K562 (cell line): ENCODE measurements at regions not wholly inside any gene's neighbourhood (a gene's known extent, or its start where the extent isn't known, plus 50 kb on each side); places are given as distances from the start of the nearest gene placed in this dataset.

Experiments used
- ATAC-seq: fragments of 200-7000 bp; cut with Tn5 transposase; 3 replicates; pipeline ENCODE4 v1.9.1; 2020; ENCODE audit warnings: moderate library complexity
- BruUV-seq: library from RNA; stranded (reverse); fragments of 400-500 nt; replicated peaks from 2 replicates; lab custom pipeline; 2021; lab: Mats Ljungman, UMichigan
- CTCF ChIA-PET: fragments of 300-600 bp; formaldehyde crosslinking; extraction: SDS; loops from one replicate; lab custom pipeline; 2021; ENCODE audit warnings: low intra/inter-chr PET ratio; lab: Yijun Ruan, JAX
- POLR2A ChIA-PET: fragments of 300-600, 350-650 bp; sonication (Branson Sonifier 250); formaldehyde crosslinking; extraction: SDS; loops from one replicate; lab custom pipeline; 2021; ENCODE audit warnings: antibody characterized with exemption, inconsistent platforms; lab: Yijun Ruan, JAX
- DNase-seq, 4 experiments: peaks; one replicate each; pipeline versions ENCODE4 v3.0.0 to v3.0.0-alpha.2; 2011 to 2018; ENCODE audit warnings: low spot score in 3 of 4, mixed read lengths in 3 of 4; ENCODE audit errors: extremely low read depth in 1 of 4
- FAIRE-seq: peaks from 2 replicates; lab custom pipeline; 2011; peaks lifted over from hg19 to GRCh38; lab: Jason Lieb, UNC
- H2AFZ ChIP-seq: 2 replicates; pipeline ENCODE4 v1.6.0; 2011; ENCODE audit warnings: low read depth, low read length, control low read depth, inconsistent platforms
- H3K27ac ChIP-seq: fragments of 200-600 bp; 3 replicates; pipeline ENCODE4 v1.8.0; 2011; ENCODE audit warnings: low read depth, mild to moderate bottlenecking, control low read depth, inconsistent platforms, low read length, moderate library complexity, mixed read lengths; ENCODE audit errors: extremely low read depth
- H3K27me3 ChIP-seq, 2 experiments: fragments of 300-600 bp in 1 of 2; 2 replicates in 1 of 2; 3 replicates in 1 of 2; pipeline versions ENCODE4 v1.6.0 to v1.8.0; 2011; ENCODE audit warnings: inconsistent platforms in 2 of 2, low read length in 2 of 2, mild to moderate bottlenecking in 1 of 2, mixed read lengths in 1 of 2, moderate library complexity in 1 of 2; ENCODE audit not compliant: control insufficient read depth in 2 of 2, insufficient read depth in 2 of 2
- H3K36me3 ChIP-seq: fragments of 300-600 bp; 3 replicates; pipeline ENCODE4 v1.8.0; 2011; ENCODE audit warnings: mild to moderate bottlenecking, low read length, inconsistent platforms; ENCODE audit not compliant: control insufficient read depth, insufficient read depth
- H3K4me1 ChIP-seq, 2 experiments: fragments of 200-600 bp in 1 of 2; replicated peaks in 1 of 2; 2 replicates in 1 of 2; 3 replicates in 1 of 2; pipeline versions ENCODE4 v1.5.1 to v1.8.0; 2011; ENCODE audit warnings: inconsistent platforms in 2 of 2, low read length in 2 of 2, mild to moderate bottlenecking in 1 of 2, mixed read lengths in 1 of 2, moderate library complexity in 1 of 2; ENCODE audit not compliant: control insufficient read depth in 2 of 2, insufficient read depth in 2 of 2
- H3K4me2 ChIP-seq: 2 replicates; pipeline ENCODE4 v1.6.1; 2011; ENCODE audit warnings: low read length, control low read depth, inconsistent platforms, mixed read lengths; ENCODE audit not compliant: insufficient read depth
- H3K4me3 ChIP-seq: fragments of 200-600 bp; sonication (generic), shearing (Covaris generic); 2 replicates; pipeline ENCODE4 v1.5.1; 2016; ENCODE audit warnings: control low read depth, inconsistent platforms
- H3K79me2 ChIP-seq: fragments of 200-600 bp; 3 replicates; pipeline ENCODE4 v1.8.0; 2011; ENCODE audit warnings: low read length, inconsistent platforms; ENCODE audit not compliant: control insufficient read depth, insufficient read depth
- H3K9ac ChIP-seq, 2 experiments: 2 replicates each; pipeline versions ENCODE4 v1.6.0 to v1.6.1; 2011; ENCODE audit warnings: low read depth in 2 of 2, low read length in 2 of 2, control low read depth in 1 of 2, inconsistent platforms in 1 of 2, mild to moderate bottlenecking in 1 of 2, mixed read lengths in 1 of 2; ENCODE audit not compliant: insufficient read depth in 1 of 2
- H3K9me1 ChIP-seq: one replicate; pipeline ENCODE4 v1.6.0; 2011; ENCODE audit warnings: inconsistent platforms, mild to moderate bottlenecking, low read length, moderate library complexity; ENCODE audit not compliant: control insufficient read depth, insufficient read depth
- H3K9me3 ChIP-seq: replicated peaks from 2 replicates; pipeline ENCODE4 v1.5.1; 2011; ENCODE audit warnings: low read depth, low read length, inconsistent platforms; ENCODE audit not compliant: control insufficient read depth, insufficient read depth
- H4K20me1 ChIP-seq: replicated peaks from 2 replicates; pipeline ENCODE4 v1.6.1; 2011; ENCODE audit warnings: low read length, inconsistent platforms, mixed read lengths; ENCODE audit not compliant: control insufficient read depth, insufficient read depth
- TFE3 ChIP-seq: fragments of 450-650 bp; formaldehyde crosslinking; IDR thresholded peaks from 2 replicates; pipeline ENCODE4 v1.4.0; 2020; ENCODE audit warnings: mild to moderate bottlenecking, mixed read lengths
- WGBS: fragments of 100-300 bp; shearing (Covaris generic); methylation state at CpG from one replicate; pipeline ENCODE4 v1.1.6; 2016; ENCODE audit warnings: low coverage, mixed read lengths; ENCODE audit not compliant: insufficient coverage; ENCODE audit errors: missing lambda C conversion rate; 5-methylcytosine and 5-hydroxymethylcytosine counted together
- in situ Hi-C: fragments of 300-500 bp; cut with MboI; formaldehyde crosslinking; loops from 4 replicates; pipeline ENCODE4 v1.15.0; 2018; ENCODE audit warnings: inconsistent platforms, mixed read lengths
- intact Hi-C: fragments of 100-400 bp; cut with micrococcal nuclease; formaldehyde crosslinking; loops from 2 replicates; pipeline ENCODE4 v1.14.2; 2022
- TF ChIP-seq, protein P1 (sequence below): IDR thresholded peaks from 3 replicates; pipeline ENCODE4 v1.6.1; 2011; ENCODE audit warnings: borderline replicate concordance, mild to moderate bottlenecking, moderate library complexity; ENCODE audit not compliant: insufficient read length; ENCODE audit errors: extremely low read depth

- FAIRE-seq, result no peak
These were observed 225.3 kb downstream of the LACC1 start for GRCh38 chr13:44104969-44105368.

More at GRCh38 chr13:44104969-44105368, 225.3 kb downstream of the LACC1 start:
- DNase-seq, result no peak
- no peaks in the 10 kb centered on the region for H3K79me2 ChIP-seq
- TF ChIP-seq, protein P1, sequence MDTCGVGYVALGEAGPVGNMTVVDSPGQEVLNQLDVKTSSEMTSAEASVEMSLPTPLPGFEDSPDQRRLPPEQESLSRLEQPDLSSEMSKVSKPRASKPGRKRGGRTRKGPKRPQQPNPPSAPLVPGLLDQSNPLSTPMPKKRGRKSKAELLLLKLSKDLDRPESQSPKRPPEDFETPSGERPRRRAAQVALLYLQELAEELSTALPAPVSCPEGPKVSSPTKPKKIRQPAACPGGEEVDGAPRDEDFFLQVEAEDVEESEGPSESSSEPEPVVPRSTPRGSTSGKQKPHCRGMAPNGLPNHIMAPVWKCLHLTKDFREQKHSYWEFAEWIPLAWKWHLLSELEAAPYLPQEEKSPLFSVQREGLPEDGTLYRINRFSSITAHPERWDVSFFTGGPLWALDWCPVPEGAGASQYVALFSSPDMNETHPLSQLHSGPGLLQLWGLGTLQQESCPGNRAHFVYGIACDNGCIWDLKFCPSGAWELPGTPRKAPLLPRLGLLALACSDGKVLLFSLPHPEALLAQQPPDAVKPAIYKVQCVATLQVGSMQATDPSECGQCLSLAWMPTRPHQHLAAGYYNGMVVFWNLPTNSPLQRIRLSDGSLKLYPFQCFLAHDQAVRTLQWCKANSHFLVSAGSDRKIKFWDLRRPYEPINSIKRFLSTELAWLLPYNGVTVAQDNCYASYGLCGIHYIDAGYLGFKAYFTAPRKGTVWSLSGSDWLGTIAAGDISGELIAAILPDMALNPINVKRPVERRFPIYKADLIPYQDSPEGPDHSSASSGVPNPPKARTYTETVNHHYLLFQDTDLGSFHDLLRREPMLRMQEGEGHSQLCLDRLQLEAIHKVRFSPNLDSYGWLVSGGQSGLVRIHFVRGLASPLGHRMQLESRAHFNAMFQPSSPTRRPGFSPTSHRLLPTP, result no peak
- TF ChIP-seq TFE3 (CRISPR knock-in tag), result peak; percentile 74
- TF ChIP-seq, all 486 proteins: peak for 1
- no TSS peak for BruUV-seq
- Histone ChIP-seq H4K20me1 (no peaks in the 10 kb centered on the region), H3K27me3 (no peaks in the 10 kb centered on the region), H3K4me3 (no peak overlapping the region), H3K4me2 (no peak overlapping the region), H3K36me3 (no peaks in the 10 kb centered on the region), H2AFZ (no peak overlapping the region), H3K4me1 (no peaks in the 10 kb centered on the region), H3K9ac (no peak overlapping the region), H3K9me1 (no peaks in the 10 kb centered on the region), H3K27ac (no peak overlapping the region), H3K9me3 (no peaks in the 10 kb centered on the region)
- intact Hi-C loops, result no loop called here
- ChIA-PET CTCF (no interaction called here), POLR2A (no interaction called here)
- 3% methylated on average over 5 of the region's 5 CpGs for WGBS
- in situ Hi-C loops, result no loop called here
- no peak for ATAC-seq
